NCI-H1436 (cell line): ENCODE measurements at regions not wholly inside any gene's neighbourhood (a gene's known extent, or its start where the extent isn't known, plus 50 kb on each side); places are given as distances from the start of the nearest gene placed in this dataset.

Experiments used
- DNase-seq: peaks from one replicate; lab custom pipeline; 2025; lab: John Stamatoyannopoulos, UW

DNA sequence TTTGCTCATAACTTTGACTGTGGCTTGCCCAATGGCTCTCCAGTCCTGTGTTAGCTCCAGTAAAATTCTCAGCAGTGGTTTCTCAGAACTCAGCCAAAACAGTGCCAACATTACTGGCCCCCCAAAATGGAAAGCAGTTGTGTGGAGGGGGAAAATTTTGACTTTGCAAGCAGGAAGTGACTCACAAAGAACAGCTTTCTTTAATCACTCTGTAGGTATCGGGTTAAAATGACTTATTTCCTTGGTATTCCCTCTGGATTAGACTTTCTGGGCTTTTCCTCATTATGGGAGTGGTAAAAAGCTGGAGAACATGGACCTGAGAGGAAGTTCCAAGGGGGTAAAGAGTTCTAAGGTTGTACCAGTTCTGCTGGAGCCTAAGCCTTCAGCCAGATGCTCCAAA lies 175.7 kb upstream of the RND3 start:
- no peak for DNase-seq

GRCh38 chr2:150656002-150656401 lies 168.5 kb upstream of the RND3 start:
- DNase-seq, result no peak

DNA sequence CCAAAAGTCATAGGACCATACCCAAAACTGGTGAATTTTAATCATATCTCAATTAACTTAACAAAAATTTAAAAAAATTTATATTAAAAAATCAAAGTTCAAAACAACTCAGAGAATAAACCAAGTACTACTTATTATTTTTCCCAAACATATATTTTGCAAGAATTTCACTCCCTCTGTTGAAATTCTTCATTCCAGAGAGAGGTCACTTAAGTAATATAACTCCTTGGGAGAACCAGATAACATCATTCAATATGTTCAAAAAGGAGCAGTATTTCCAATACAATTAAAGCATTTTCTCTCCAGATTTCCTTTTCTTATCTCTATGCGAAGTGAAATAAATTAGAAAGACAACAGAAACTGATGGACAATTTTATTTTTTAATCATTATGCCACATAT lies 165.9 kb upstream of the RND3 start:
- no peak for DNase-seq

GRCh38 chr2:150647943-150648342 lies 160.5 kb upstream of the RND3 start:
- no peak for DNase-seq

GRCh38 chr2:150646746-150647145 lies 159.3 kb upstream of the RND3 start:
- DNase-seq, result no peak

GRCh38 chr2:150644298-150645067 lies 157.0 kb upstream of the RND3 start:
- DNase-seq, result no peak

GRCh38 chr2:150643114-150643725 lies 155.8 kb upstream of the RND3 start:
- DNase-seq, result no peak

- no peak for DNase-seq
These were observed 152.6 kb upstream of the RND3 start for GRCh38 chr2:150640039-150640438.

- no peak for DNase-seq
These were observed 151.9 kb upstream of the RND3 start for GRCh38 chr2:150639383-150639782.

- DNase-seq, result no peak
These were observed 143.9 kb upstream of the RND3 start for GRCh38 chr2:150631236-150631821.

DNA sequence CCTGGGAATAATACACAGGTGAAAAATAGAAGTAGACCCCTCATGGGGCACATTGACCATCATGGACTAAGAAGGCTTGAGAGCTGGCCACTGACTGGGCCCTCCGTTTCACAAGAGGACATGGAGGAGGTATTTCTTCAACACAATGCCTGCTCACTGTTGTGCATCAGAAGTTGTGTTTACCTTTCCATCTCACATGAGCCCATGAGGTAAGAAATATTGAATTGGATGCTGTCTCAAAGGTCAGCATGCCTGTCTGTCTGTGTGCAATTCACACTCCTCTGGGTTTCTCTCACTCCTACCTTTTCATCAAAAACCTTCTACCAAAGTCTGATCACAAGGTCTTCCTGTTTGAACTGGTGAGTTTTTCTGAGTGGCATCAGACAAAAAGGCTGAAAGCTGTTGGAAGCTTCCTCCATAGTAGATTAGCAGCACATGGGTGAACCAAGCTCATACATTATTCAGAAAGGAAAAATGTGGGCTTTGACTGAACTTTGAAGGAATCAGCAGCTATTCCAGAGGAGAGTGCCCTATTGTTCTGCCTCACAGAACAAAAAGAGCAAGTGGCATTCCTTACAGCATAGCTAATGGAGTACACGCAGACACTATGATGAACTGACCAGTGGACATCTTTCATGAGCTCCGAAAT lies 143.2 kb upstream of the RND3 start:
- DNase-seq, result no peak

DNA sequence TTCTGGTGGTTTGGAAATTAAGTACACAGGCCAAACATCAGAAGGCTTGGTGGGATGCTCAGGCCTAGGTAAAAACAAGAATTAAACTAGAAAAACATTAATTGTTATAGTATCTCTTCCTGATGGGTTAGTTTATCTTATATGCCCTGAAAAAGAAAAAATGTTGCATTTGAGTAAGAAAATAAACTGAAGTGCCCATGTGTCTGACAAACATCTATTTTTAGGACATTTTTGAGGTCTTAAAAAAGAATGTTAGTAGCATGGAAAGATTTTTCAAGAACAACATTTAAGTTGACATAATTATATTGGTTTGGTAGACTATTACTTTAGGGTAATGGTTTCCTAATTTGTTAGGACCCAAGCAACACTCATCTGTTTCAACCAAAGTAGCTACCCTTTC lies 140.1 kb upstream of the RND3 start:
- DNase-seq, result no peak

DNA sequence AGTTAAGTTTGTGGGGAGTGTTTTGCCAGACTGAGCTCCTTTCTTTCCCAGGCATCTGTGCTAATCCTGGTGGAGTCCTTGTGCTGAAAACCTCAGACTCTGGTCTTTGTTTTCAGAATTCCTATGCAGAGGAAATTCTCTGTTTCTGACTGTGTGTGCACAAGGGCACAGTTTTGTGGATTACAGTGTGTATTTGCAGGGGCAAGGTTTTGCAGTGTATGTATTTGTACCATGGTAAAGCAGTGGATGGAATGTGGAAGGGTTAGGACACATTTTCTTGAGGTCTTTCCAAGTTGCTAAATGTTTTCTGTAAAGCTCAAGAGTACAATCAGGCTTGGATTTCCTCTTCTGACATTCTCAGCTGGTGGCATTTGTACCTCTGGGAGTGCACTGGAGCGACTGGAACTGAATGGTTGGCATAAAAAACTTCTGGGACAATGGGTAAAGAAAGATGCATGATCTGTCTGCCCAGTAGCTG lies 139.5 kb upstream of the RND3 start:
- DNase-seq, result no peak

DNA sequence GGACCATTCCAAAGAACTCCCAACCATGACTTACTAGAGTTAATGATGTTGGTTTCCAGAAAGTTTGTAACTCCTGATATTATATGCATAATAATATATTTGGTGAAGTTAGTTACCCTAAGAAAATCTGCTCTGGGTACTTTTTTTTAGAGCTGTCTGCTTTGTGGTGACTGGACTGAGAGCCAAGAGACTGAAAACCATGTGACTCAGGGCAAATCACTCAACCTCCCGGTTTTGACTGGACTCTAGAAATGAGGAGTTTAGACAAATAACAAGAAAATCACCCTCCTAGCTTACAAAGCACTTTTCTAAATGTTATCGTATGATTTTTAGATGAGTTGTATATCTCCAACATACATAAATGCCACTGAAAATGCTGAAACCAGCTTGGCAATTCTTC lies 138.3 kb upstream of the RND3 start:
- no peak for DNase-seq

DNA sequence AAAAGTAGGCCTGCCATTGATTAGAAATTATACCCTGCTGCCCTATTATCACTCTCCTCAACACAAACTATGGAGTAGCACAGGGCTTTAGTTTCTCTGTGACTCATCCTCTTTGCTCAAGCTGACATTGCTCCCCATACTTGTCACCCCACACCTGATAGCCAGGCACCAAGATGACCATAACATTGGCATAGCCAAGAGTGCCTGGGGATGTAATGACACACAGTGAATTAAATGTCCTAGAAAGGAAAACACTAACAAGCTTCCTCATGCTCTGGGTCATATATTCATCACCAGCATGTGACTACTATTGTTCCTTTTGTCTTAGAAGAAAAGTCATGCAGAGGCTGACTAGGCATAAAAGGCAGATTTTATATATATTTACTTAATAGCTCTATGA lies 137.8 kb upstream of the RND3 start:
- DNase-seq, result no peak

DNA sequence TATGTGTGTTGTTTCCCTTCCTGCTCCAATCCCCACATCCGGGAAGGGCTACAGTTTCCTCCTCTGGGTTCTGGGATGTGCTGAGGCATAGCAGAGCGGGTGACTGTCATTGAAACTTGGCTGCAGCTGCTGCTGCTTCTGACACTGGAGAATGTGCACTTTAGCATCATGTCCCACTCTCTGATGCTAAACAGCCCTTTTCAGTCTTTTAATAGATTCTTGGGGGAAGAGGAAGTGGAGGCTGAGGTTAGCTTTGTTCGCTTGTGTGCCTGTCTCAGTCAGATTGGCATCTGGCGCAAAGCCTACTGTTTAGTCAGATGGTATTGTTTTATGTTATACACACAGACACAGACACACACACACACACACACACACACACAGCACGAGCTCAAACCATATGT lies 136.5 kb upstream of the RND3 start:
- DNase-seq, result no peak

GRCh38 chr2:150621526-150622213 lies 134.2 kb upstream of the RND3 start:
- DNase-seq, result no peak

GRCh38 chr2:150620855-150621254 lies 133.4 kb upstream of the RND3 start:
- DNase-seq, result no peak

DNA sequence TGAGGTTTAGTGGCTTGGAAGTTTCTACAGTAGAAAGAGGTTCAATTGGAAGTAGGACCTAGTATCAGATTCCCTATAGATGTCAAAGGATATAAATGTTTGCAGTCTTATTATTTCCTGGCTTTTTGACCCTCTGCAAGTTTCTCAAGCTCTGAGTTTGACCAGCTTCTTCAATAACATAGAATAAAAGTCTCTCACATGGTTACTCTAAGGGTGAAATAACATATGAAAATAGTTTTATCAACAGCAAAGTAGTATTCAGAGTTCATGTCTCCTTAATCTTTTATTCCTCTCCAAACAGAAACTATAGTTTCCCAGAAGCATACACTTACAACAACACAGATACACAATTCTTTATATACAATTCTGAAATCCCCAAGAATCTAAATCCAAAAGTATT lies 132.9 kb upstream of the RND3 start:
- no peak for DNase-seq

DNA sequence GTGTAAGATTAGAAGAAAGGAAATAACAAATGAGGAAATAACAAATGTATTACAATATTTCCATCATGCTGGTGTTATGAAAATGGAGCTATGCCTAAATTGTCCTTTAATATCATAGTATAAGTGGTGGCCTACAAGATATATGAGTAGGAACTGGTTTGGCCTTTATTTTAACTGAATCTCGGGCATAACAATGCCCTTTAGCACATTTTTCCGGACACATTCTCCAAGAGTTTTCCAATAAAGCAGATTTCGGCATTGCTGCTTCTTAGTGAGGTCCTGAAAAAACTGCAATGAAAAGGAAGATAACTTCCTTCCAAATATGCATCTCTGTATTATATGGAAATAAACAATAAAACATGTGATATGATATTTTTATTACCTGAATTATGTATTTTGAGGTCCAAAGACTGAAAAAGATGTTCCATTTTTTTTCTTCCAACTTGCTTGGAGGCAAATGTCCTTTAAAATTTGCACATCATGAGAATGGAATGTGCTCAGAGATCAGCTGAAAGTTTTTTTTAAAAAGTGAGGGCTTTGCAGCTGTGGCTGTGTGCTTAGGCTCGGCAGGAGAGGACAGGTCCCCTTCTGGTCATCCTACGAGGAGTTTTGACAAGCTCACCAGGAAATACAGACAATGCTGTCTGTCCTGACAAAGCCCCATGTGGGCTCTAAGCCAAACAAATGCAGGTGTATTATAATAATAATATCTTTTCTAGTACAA lies 132.3 kb upstream of the RND3 start:
- no peak for DNase-seq

GRCh38 chr2:150618245-150618895 lies 130.9 kb upstream of the RND3 start:
- no peak for DNase-seq
